Mucosa of descending colon (tissue), 3 donors: ENCODE measurements at regions not wholly inside any gene's neighbourhood (a gene's known extent, or its start where the extent isn't known, plus 50 kb on each side); places are given as distances from the start of the nearest gene placed in this dataset.

Experiments used
- ATAC-seq: fragments of 200-7000 bp; cut with Tn5 transposase; one replicate; pipeline ENCODE4 v1.9.1; 2020; ENCODE audit warnings: mild to moderate bottlenecking, moderate library complexity
- DNase-seq, 3 donors: peaks; one replicate each; pipeline ENCODE4 v3.0.0-alpha.2; 2020
- H3K36me3 ChIP-seq: fragments of 200-600 bp; one replicate; pipeline ENCODE4 v1.8.0; 2021; ENCODE audit warnings: low read depth, mild to moderate bottlenecking
- H3K4me1 ChIP-seq: fragments of 200-600 bp; one replicate; pipeline ENCODE4 v1.8.0; 2021; ENCODE audit warnings: low read depth, mild to moderate bottlenecking
- H3K4me3 ChIP-seq: fragments of 200-600 bp; one replicate; pipeline ENCODE4 v1.8.0; 2021; ENCODE audit warnings: mild to moderate bottlenecking
- H3K9me3 ChIP-seq: fragments of 200-600 bp; one replicate; pipeline ENCODE4 v1.8.0; 2021; ENCODE audit warnings: mild to moderate bottlenecking
- CTCF ChIP-seq: fragments of 200-600 bp; IDR thresholded peaks from one replicate; pipeline ENCODE4 v1.8.0; 2022; ENCODE audit warnings: antibody characterized with exemption, mild to moderate bottlenecking
- intact Hi-C, 2 donors: fragments of 100-400 bp; cut with DNase I in 1 of 2; cut with micrococcal nuclease in 1 of 2; formaldehyde crosslinking; loops; one replicate each; pipeline versions ENCODE4 v1.11.0 to v1.11.1; 2022; cut with DNase I, micrococcal nuclease
- donor health status: DM: no; HTN: no; CAD: no; lungs with moderate emphysema.
- donor health status: DM: no; HTN: no; CAD: no.
- donor health status: DM: no; HTN: yes; CAD: no.

GRCh38 chr3:31364188-31364587 lies 168.5 kb upstream of the STT3B start:
- Histone ChIP-seq H3K9me3 (no peaks in the 10 kb centered on the region), H3K36me3 (no peaks in the 10 kb centered on the region), H3K4me1 (no peaks in the 10 kb centered on the region), H3K4me3 (no peak overlapping the region)
- TF ChIP-seq CTCF, result no peak
- DNase-seq, result no peak
- intact Hi-C loops, result no loop called here
- ATAC-seq, result no peak

- ATAC-seq, result no peak
- DNase-seq, result no peak
- no peaks in the 10 kb centered on the region for H3K9me3 ChIP-seq
- no peaks in the 10 kb centered on the region for H3K36me3 ChIP-seq
- intact Hi-C loops, result no loop called here
- TF ChIP-seq CTCF, result no peak
- H3K4me3 ChIP-seq, result no peak overlapping the region
- no peaks in the 10 kb centered on the region for H3K4me1 ChIP-seq
These were observed 168.0 kb upstream of the STT3B start for GRCh38 chr3:31364711-31365110.

GRCh38 chr3:31367518-31367917 lies 165.2 kb upstream of the STT3B start:
- ATAC-seq (no peak), DNase-seq (no peak)
- no peaks in the 10 kb centered on the region for H3K36me3 ChIP-seq
- peaks cover 6% of the 10 kb centered on the region for H3K4me1 ChIP-seq
- H3K4me3 ChIP-seq, result no peak overlapping the region
- no peaks in the 10 kb centered on the region for H3K9me3 ChIP-seq
- intact Hi-C loops, result no loop called here
- no peak for TF ChIP-seq CTCF

GRCh38 chr3:31369637-31370379 lies 162.9 kb upstream of the STT3B start:
- DNase-seq, result no peak
- no peak overlapping the region for H3K4me3 ChIP-seq
- no peaks in the 10 kb centered on the region for H3K36me3 ChIP-seq
- ATAC-seq, result no peak
- H3K4me1 ChIP-seq, result peaks cover 6% of the 10 kb centered on the region
- no peaks in the 10 kb centered on the region for H3K9me3 ChIP-seq
- TF ChIP-seq CTCF, result no peak
- intact Hi-C loops, result no loop called here

GRCh38 chr3:31370380-31370666 lies 162.4 kb upstream of the STT3B start:
- Histone ChIP-seq H3K4me1 (peaks cover 6% of the 10 kb centered on the region), H3K36me3 (no peaks in the 10 kb centered on the region), H3K9me3 (no peaks in the 10 kb centered on the region), H3K4me3 (no peak overlapping the region)
- intact Hi-C loops, result no loop called here
- ATAC-seq (peak; percentile 55), DNase-seq (no peak)
- TF ChIP-seq CTCF, result no peak

- H3K4me3 ChIP-seq, result no peak overlapping the region
- H3K4me1 ChIP-seq, result peaks cover 6% of the 10 kb centered on the region
- H3K9me3 ChIP-seq, result no peaks in the 10 kb centered on the region
- TF ChIP-seq CTCF, result no peak
- intact Hi-C loops, result no loop called here
- no peaks in the 10 kb centered on the region for H3K36me3 ChIP-seq
- ATAC-seq (peak; percentile 89), DNase-seq (no peak)
These were observed 162.0 kb upstream of the STT3B start for GRCh38 chr3:31370681-31371080.
